ENCODE measurements at regions not wholly inside any gene's neighbourhood (a gene's known extent, or its start where the extent isn't known, plus 50 kb on each side); places are given as distances from the start of the nearest gene placed in this dataset.

DNA sequence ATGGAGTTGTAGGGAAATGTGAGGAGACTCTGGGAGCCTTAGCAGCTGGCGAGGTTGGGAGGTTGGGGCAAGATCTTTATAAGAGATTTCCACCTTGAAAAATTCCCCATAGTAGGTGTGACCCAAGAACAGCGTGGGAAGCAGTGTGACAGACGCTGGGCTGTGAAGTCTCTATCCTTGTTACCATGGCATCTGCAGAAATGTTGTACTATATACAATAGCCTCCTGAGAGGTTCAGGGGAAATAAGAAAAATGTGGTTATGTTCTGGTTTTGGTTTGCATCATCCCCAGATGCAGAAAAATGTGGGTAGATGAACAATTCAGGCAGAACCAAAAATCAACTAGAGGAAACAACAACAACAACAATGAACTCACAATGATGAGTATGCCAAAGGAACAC is 498.6 kb downstream of the SH2D4B start:
- H3K36me3 ChIP-seq: no peaks in the 10 kb centered on the region
- TF ChIP-seq, protein P1, sequence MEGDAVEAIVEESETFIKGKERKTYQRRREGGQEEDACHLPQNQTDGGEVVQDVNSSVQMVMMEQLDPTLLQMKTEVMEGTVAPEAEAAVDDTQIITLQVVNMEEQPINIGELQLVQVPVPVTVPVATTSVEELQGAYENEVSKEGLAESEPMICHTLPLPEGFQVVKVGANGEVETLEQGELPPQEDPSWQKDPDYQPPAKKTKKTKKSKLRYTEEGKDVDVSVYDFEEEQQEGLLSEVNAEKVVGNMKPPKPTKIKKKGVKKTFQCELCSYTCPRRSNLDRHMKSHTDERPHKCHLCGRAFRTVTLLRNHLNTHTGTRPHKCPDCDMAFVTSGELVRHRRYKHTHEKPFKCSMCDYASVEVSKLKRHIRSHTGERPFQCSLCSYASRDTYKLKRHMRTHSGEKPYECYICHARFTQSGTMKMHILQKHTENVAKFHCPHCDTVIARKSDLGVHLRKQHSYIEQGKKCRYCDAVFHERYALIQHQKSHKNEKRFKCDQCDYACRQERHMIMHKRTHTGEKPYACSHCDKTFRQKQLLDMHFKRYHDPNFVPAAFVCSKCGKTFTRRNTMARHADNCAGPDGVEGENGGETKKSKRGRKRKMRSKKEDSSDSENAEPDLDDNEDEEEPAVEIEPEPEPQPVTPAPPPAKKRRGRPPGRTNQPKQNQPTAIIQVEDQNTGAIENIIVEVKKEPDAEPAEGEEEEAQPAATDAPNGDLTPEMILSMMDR (IDR thresholded peaks at IDR 0.05): no peak
- no peak for TF ChIP-seq POLR2A (IDR thresholded peaks at IDR 0.05)
- no peak overlapping the region for H3K27ac ChIP-seq
- DNase-seq: no peak
- H3K27me3 ChIP-seq: no peaks in the 10 kb centered on the region
- H3K4me3 ChIP-seq: no peak overlapping the region
- H3K4me1 ChIP-seq: peaks cover 0 to 3% (median 0%) of the 10 kb centered on the region in 4 donors
- no peaks in the 10 kb centered on the region for H3K9me3 ChIP-seq

DNA sequence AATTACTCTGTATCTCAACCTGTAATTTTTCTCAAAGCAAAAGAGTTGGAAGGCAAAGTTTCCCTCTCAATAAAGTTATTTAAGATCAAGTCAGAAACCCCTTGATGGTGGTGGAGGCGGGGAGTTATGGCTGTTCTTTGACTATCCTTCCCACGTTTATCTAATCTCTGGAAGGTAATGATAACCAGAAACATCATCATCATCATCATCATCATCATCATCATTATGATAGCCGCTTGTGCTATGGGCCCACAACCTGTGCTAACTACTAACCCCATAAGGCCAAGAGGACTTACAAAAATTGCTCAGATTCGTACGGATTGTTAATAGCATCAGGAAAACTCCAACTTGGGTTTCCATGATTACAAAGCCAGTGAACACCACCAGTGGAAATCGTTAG is 502.3 kb downstream of the SH2D4B start:
- no peak for TF ChIP-seq POLR2A (IDR thresholded peaks at IDR 0.05)
- TF ChIP-seq, protein P1 (IDR thresholded peaks at IDR 0.05): no peak
- H3K9me3 ChIP-seq: no peaks in the 10 kb centered on the region
- peaks cover 0 to 9% (median 0%) of the 10 kb centered on the region in 4 donors for H3K4me1 ChIP-seq
- H3K4me3 ChIP-seq: no peak overlapping the region
- H3K36me3 ChIP-seq: no peaks in the 10 kb centered on the region
- no peak for DNase-seq
- H3K27me3 ChIP-seq: no peaks in the 10 kb centered on the region
- H3K27ac ChIP-seq: no peak overlapping the region

DNA sequence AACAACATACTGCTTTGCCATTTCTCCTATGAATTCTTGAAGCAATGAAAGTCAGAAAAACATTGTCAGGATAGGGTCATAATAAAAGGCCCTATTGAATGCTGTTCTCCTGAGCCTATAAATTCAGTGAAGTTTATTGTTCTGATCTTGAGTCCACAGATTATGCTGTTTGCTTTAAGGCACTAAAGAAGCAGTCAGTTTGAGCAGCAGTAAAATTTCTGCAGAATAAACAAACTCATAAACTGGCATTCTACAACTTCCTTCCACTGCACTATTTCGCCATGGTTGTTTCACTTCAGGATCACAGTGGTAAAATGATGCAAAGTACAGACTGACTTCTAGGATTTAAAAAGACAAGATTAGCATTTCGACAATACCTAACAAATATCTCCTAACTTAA is 503.2 kb downstream of the SH2D4B start:
- Histone ChIP-seq H3K27ac (no peak overlapping the region), H3K9me3 (no peaks in the 10 kb centered on the region), H3K4me3 (no peak overlapping the region), H3K4me1 (peaks cover 0 to 9% (median 0%) of the 10 kb centered on the region in 4 donors), H3K27me3 (no peaks in the 10 kb centered on the region), H3K36me3 (no peaks in the 10 kb centered on the region)
- no peak for DNase-seq
- TF ChIP-seq, protein P1 (IDR thresholded peaks at IDR 0.05): no peak
- TF ChIP-seq POLR2A (IDR thresholded peaks at IDR 0.05): no peak

DNA sequence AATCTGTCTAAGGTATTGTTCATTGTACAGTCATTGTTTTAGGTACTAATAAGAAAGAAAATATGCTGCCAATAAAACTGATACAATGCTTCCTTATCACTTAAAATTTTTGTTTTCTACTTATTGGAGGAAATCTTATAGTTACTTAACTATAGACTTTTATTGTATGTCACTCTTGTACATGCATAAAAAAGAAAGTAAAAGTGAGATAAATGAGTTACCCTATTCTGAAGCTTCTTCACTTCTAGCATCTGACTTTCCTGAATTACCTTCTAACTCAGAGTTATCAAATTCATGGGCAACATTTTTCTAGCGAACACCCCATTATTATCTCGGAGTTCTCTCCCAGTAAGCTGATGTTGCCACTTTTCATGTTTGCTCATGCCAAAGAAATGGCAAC is 504.9 kb downstream of the SH2D4B start:
- no peaks in the 10 kb centered on the region for H3K9me3 ChIP-seq

DNA sequence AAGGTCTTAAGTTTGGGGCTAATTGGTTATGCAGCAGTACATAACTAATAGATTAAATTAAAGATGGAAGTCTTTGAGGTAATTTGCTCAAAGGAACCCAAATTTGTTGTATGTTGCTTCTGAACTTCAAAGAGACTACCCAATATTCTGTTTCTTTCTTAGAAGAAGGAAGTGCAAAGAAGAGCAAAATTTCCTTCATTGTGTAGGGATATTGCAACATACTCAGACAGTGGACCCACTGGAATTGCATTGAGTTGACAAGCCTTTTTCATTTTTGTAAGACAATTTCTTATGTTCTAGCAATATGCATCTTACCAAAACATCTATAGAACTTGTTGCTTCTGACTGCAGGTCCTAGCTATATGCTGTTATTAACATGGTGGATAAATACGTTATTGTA is 527.8 kb downstream of the SH2D4B start:
- DNase-seq: no peak
- TF ChIP-seq, protein P1 (IDR thresholded peaks at IDR 0.05): no peak
- no peak for TF ChIP-seq POLR2A (IDR thresholded peaks at IDR 0.05)
- no peaks in the 10 kb centered on the region for H3K4me1 ChIP-seq

More for the DNA sequence above, 504.9 kb downstream of the SH2D4B start:
- Histone ChIP-seq H3K27ac (no peak overlapping the region), H3K4me3 (no peak overlapping the region), H3K4me1 (peaks cover 0 to 9% (median 0%) of the 10 kb centered on the region in 4 donors), H3K27me3 (no peaks in the 10 kb centered on the region), H3K36me3 (no peaks in the 10 kb centered on the region)
- DNase-seq: no peak
- TF ChIP-seq, protein P1 (IDR thresholded peaks at IDR 0.05): no peak
- TF ChIP-seq POLR2A (IDR thresholded peaks at IDR 0.05): no peak

DNA sequence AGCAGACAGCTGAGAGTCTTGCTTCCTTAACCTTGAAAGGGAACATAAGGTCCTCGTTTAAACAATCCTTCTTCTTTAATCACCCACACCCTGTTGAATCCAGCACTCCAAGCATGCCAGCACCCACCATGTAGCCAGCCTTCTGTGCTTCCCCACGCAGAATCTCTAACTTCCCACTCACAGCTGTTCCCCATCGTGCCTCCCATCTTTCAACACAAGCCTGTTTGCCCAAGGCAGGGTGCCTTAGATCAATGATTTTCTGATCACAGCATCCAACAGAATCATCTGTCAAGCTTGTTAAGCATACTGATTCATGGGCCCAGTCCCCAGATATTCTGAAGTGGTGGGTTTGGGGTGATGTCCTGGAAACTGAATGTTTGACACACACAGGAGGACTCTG is 530.8 kb downstream of the SH2D4B start:
- H3K4me3 ChIP-seq: no peak overlapping the region
- no peaks in the 10 kb centered on the region for H3K9me3 ChIP-seq
- no peaks in the 10 kb centered on the region for H3K27me3 ChIP-seq
- DNase-seq: no peak
- TF ChIP-seq, protein P1 (IDR thresholded peaks at IDR 0.05): no peak
- TF ChIP-seq POLR2A (IDR thresholded peaks at IDR 0.05): no peak
- H3K36me3 ChIP-seq: no peaks in the 10 kb centered on the region
- no peak overlapping the region for H3K27ac ChIP-seq
- H3K4me1 ChIP-seq: no peaks in the 10 kb centered on the region

More for the DNA sequence above, 527.8 kb downstream of the SH2D4B start:
- H3K4me3 ChIP-seq: no peak overlapping the region
- no peak overlapping the region for H3K27ac ChIP-seq
- no peaks in the 10 kb centered on the region for H3K36me3 ChIP-seq
- no peaks in the 10 kb centered on the region for H3K27me3 ChIP-seq
- no peaks in the 10 kb centered on the region for H3K9me3 ChIP-seq
